Colonic mucosa (tissue), 4 donors: ENCODE measurements at regions not wholly inside any gene's neighbourhood (a gene's known extent, or its start where the extent isn't known, plus 50 kb on each side); places are given as distances from the start of the nearest gene placed in this dataset.

Experiments used
- DNase-seq: peaks from one replicate; pipeline ENCODE4 v3.0.0-alpha.2; 2020
- H3K27ac ChIP-seq: fragments of 200-600 bp; one replicate; pipeline ENCODE4 v1.8.0; 2021
- H3K27me3 ChIP-seq: fragments of 200-600 bp; one replicate; pipeline ENCODE4 v1.8.0; 2021
- H3K36me3 ChIP-seq: fragments of 200-600 bp; one replicate; pipeline ENCODE4 v1.8.0; 2021
- H3K4me1 ChIP-seq: fragments of 200-600 bp; one replicate; pipeline ENCODE4 v1.8.0; 2021; ENCODE audit warnings: mild to moderate bottlenecking
- H3K4me3 ChIP-seq: fragments of 200-600 bp; one replicate; pipeline ENCODE4 v1.8.0; 2021
- H3K9ac ChIP-seq, 2 donors: one replicate each; pipeline ENCODE4 v1.7.0; 2013; ENCODE audit warnings: control low read depth in 2 of 2, low read depth in 2 of 2, low read length in 2 of 2
- H3K9me3 ChIP-seq: fragments of 200-600 bp; one replicate; pipeline ENCODE4 v1.8.0; 2021
- intact Hi-C: fragments of 100-400 bp; cut with DNase I; formaldehyde crosslinking; loops from one replicate; pipeline ENCODE4 v1.14.1; 2022
- TF ChIP-seq, protein P1 (sequence below): fragments of 200-600 bp; IDR thresholded peaks from one replicate; pipeline ENCODE4 v1.8.0; 2022; ENCODE audit warnings: antibody characterized with exemption, mild to moderate bottlenecking
- donor health status: healthy.
- donor health status: DM: no; HTN: no; CAD: no.
- donor health status: DM: no; HTN: no; CAD: no.

DNA sequence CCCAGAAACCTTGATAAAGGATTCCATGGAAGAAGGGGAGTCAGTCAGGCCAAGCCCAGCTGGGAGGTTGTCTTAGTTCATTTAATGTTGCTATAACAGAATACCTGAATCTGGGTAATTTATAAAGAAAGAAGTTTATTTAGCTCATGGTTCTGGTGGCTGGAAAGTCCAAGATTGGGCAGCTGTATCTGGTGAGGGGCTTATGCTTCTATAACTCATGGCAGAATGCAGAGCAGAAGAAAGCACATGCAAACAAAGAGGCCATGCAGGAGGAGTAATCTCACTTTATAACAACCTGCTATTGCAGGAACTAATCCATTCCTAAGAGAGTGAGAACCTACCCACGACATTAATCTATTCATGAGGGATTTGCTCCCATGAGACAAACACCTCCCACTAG is 54.2 kb upstream of the ANKRD1 start:
- TF ChIP-seq, protein P1, sequence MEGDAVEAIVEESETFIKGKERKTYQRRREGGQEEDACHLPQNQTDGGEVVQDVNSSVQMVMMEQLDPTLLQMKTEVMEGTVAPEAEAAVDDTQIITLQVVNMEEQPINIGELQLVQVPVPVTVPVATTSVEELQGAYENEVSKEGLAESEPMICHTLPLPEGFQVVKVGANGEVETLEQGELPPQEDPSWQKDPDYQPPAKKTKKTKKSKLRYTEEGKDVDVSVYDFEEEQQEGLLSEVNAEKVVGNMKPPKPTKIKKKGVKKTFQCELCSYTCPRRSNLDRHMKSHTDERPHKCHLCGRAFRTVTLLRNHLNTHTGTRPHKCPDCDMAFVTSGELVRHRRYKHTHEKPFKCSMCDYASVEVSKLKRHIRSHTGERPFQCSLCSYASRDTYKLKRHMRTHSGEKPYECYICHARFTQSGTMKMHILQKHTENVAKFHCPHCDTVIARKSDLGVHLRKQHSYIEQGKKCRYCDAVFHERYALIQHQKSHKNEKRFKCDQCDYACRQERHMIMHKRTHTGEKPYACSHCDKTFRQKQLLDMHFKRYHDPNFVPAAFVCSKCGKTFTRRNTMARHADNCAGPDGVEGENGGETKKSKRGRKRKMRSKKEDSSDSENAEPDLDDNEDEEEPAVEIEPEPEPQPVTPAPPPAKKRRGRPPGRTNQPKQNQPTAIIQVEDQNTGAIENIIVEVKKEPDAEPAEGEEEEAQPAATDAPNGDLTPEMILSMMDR = no peak
- no peaks in the 10 kb centered on the region for H3K27me3 ChIP-seq
- no peak overlapping the region for H3K9ac ChIP-seq
- intact Hi-C loops = no loop called here
- H3K4me3 ChIP-seq = no peak overlapping the region
- H3K4me1 ChIP-seq = no peaks in the 10 kb centered on the region
- H3K27ac ChIP-seq = no peak overlapping the region
- no peak for DNase-seq
- H3K9me3 ChIP-seq = no peaks in the 10 kb centered on the region
- no peaks in the 10 kb centered on the region for H3K36me3 ChIP-seq

GRCh38 chr10:90977162-90977854 is 56.4 kb upstream of the ANKRD1 start:
- intact Hi-C loops = no loop called here
- TF ChIP-seq, protein P1 = no peak
- no peaks in the 10 kb centered on the region for H3K9me3 ChIP-seq

GRCh38 chr10:90977855-90978486 is 57.1 kb upstream of the ANKRD1 start:
- H3K27me3 ChIP-seq = no peaks in the 10 kb centered on the region
- H3K36me3 ChIP-seq = no peaks in the 10 kb centered on the region
- H3K4me1 ChIP-seq = no peaks in the 10 kb centered on the region
- DNase-seq = no peak
- H3K9ac ChIP-seq = no peak overlapping the region
- no peak overlapping the region for H3K4me3 ChIP-seq
- H3K27ac ChIP-seq = no peak overlapping the region
- TF ChIP-seq, protein P1 = no peak
- H3K9me3 ChIP-seq = no peaks in the 10 kb centered on the region
- intact Hi-C loops = no loop called here

More at GRCh38 chr10:90977162-90977854, 56.4 kb upstream of the ANKRD1 start:
- H3K4me1 ChIP-seq = no peaks in the 10 kb centered on the region
- no peaks in the 10 kb centered on the region for H3K27me3 ChIP-seq
- H3K27ac ChIP-seq = no peak overlapping the region
- no peak for DNase-seq
- no peak overlapping the region for H3K4me3 ChIP-seq
- no peaks in the 10 kb centered on the region for H3K36me3 ChIP-seq
- no peak overlapping the region for H3K9ac ChIP-seq

GRCh38 chr10:90982406-90983008 is 61.6 kb upstream of the ANKRD1 start:
- H3K9ac ChIP-seq = no peak overlapping the region
- no peaks in the 10 kb centered on the region for H3K4me1 ChIP-seq
- no peak overlapping the region for H3K4me3 ChIP-seq
- H3K9me3 ChIP-seq = no peaks in the 10 kb centered on the region
- TF ChIP-seq, protein P1 = no peak
- DNase-seq = no peak
- H3K27ac ChIP-seq = no peak overlapping the region
- intact Hi-C loops = no loop called here
- H3K36me3 ChIP-seq = no peaks in the 10 kb centered on the region
- no peaks in the 10 kb centered on the region for H3K27me3 ChIP-seq

GRCh38 chr10:90983914-90984549 is 63.1 kb upstream of the ANKRD1 start:
- intact Hi-C loops = no loop called here
- Histone ChIP-seq H3K27me3 (no peaks in the 10 kb centered on the region), H3K9ac (no peak overlapping the region), H3K9me3 (no peaks in the 10 kb centered on the region), H3K4me1 (no peaks in the 10 kb centered on the region), H3K4me3 (no peak overlapping the region), H3K36me3 (no peaks in the 10 kb centered on the region), H3K27ac (no peak overlapping the region)
- TF ChIP-seq, protein P1 = no peak
- no peak for DNase-seq
